ENCODE measurements at regions not wholly inside any gene's neighbourhood (a gene's known extent, or its start where the extent isn't known, plus 50 kb on each side); places are given as distances from the start of the nearest gene placed in this dataset.

DNA sequence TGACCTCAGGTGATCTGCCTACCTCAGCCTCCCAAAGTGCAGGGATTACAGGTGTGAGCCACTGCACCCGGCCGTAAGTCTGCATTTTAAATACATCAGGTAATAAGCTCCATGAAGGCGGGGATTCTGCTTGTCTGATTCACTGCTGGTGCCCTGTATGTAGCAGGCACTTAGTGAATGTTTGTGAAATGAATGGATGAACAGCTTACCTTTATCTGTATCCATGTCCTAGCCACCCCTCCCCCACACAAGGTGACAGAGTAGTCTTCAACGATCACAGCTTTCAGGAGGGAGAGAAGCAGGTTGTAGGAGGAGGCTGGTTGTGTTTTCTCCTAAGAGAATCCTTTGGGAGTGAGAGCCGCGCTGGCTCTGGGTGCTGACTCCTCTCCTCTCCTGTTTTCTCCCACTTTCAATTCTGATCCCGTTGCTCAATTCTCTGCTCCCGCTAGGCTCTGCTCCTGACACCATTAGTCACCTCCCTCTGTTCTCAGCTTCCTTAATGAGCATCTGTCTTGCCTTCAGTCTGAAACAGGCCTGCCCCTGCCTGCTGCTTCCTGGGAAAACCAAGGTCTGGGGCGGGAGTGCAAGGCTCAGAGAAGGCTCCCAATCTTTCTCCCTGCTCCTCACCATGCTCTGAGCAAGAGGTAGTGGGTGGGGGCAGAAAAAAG lies 88.8 kb upstream of the CTNNA1 start:
- no peak for DNase-seq

DNA sequence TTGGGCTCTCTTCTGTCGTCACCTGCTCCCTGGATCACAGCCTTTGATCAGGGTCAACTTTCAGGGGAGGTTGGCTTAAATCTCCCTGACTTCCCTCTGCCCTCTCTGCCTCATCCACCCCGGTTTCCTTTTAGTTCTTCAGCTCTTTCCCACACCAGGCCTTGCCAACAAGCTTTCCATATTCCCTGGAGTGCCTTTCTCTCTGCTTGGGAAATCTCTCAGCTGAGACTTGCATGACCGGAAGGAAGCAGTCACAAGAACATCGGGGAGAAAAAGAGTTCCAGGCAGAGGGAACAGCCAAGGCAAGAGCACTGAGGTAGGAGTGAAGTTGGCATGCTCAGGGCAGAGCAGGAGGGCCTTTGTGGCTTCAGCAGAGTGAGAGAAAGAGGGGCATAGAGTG lies 88.4 kb upstream of the HSPA9 start:
- DNase-seq = no peak

DNA sequence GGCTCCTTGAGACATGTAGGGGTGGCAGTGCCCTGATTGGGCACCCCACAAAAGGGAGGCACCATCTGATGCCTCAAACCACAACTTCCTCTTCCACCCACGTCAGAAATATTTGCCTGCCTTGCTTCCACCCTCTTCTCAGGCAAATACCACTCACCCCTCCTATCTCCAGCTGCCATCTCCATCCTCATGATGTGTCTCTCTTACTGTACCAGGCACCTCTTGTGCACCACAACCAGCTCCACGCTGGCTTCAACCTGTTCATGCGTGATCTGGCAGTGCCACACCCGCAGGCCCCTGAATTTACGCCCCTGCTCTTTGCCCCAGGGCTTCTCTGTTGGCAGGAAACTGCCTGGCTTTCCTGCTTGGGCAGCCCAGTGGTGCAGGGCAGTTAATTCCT lies 87.8 kb upstream of the HSPA9 start:
- no peak for DNase-seq

DNA sequence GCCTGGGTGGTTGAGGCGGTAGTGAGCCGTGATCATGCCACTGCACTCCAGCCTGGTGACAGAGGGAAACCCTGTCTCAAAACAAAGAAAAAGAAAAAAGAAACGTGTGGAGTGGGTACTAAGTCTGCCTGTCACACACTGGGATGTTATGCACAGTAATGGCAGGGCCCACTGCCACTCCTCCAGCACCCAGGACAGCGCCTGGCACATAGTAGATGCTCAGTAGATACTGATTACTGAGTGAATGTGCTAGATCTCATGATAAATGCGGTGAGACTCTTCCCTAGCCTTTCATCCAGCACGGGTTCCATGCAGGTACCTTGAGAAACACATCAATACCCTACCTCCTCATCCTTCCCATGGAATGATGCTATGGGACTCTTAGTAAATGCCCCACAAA lies 87.4 kb upstream of the HSPA9 start:
- no peak for DNase-seq

DNA sequence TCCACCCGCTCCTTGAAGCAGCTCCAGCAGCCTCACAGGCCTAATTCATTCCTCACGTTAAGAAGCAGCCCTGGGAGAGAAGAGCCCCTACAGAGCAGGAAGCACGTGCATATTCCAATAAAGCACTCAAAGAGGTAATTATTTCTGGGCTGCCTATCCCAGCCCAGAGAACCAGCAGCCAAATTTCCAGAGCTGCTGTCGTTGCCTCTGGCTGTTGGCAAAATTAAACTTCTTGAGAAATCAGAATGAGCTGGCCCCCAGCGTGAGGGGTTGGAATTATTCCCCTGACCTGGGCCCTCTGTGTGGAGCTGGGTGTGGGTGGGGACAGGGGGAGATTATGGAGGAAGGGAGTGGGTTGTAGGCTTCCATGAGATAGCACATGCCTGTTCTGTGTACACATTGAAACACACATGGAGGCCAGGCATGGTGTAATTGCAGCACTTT lies 86.8 kb upstream of the HSPA9 start:
- DNase-seq = no peak

DNA sequence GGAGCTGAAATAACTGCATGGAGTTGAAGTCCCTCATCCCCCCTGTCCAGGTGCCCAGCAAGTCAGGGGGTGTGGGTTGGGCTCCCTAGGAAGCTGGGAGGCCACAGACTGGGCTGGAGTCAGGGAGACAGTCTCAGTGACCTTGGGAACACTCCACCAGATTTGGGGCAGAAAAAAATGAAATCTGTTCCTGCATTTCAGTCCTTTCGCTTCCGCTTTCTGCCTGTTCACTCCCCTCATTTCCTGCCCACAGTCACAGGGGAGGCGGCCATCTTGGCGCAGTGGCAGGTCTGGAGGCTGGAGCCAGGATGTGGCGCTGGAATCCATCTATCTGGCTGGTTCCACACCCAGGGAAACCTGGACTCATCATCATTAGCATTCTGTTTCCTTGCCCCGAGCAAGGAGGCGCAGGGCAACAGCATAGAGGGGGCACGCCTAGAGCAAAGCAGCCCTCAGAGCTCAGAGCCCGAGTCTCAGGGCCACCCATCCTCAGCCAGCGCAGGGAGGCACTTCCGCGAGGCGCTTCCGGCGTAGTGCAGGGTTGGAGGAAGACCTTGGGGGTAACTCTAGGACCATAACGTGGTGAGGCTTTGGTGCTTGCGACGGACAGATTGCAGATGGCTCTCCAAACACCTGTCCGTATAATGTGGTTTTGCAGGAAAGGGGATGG lies 86.2 kb upstream of the HSPA9 start:
- no peak for DNase-seq

DNA sequence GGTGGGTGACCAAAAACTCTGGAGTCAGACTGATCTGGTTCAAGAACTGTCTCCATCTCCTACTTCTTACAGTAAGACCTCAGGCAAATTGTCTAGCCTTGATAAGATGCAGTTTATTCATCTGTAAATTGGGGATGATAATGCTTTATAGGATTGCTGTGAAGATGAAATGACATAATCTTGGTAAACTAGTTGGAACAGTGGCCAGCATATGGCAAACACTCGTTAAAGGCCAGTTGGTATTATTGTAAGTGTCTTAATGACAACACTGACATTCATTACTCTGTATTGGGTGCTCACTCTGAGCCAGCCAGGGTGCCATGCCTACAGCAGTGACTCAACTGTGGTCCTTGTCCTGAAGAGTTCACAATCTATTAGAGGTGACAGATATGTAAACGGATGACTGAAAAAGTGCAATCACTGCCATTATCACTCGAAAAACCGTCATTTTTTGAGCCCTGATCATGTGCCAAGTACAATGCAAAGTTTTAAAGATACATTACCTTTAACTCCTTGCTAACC lies 84.9 kb upstream of the HSPA9 start:
- no peak for DNase-seq

DNA sequence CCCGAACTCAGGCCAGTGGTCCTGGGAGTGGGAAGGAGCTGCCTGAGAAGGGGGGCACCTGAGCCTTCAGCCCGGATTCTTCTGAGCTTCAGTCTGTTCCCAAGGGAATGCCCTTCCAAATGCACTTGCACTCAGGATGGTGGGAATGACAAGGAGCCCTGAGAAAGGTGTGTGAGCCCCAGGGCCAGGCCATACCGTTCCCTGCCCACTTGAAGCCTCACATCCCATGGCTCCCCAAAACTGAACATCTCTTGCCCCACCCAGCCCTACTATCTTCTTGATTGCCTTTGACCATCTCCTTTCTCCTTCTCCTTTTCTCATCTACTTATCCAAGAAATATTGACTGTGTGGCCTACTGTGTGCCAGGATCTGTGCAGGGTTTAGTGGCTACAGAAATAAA lies 84.4 kb upstream of the HSPA9 start:
- DNase-seq = no peak

DNA sequence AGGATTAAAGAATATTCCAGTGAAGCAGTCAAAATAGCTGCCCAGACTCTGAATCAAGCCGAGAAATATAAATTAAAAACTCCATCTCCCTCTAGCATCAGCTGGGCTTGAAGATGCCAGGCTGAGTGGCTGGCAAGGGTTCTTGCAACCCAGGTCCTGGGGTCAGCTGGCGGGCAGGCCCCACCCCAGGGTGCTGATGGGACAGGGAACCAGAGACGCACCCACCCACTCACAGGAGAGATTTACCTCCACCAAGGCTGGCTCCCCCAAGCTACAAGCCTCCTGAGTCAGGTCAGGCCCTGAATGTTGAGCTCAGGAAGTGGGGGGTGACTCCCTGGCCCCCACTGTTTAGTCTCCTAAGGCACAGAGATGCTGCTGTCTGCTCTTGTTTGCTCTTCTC lies 83.9 kb upstream of the HSPA9 start:
- DNase-seq = no peak

DNA sequence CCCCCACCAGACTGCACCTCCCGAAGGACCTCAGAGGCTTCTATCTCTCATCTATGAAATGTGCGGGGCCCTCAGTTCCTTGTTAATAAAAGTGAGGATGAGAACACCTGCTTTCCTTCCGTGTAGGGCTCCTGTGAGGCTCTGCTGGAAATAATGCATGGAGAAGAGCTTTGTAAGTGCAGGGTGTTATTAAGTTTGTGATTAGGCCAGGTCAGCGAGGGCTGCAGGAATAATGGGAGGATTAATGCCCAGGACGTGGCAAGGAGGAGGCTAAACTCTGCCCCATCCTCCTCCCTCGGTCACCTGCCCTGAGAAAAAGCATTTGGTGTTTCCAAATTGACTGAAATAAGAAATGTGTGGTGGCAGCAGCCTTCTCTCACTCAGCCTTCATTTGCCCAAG lies 83.5 kb upstream of the HSPA9 start:
- DNase-seq = no peak

DNA sequence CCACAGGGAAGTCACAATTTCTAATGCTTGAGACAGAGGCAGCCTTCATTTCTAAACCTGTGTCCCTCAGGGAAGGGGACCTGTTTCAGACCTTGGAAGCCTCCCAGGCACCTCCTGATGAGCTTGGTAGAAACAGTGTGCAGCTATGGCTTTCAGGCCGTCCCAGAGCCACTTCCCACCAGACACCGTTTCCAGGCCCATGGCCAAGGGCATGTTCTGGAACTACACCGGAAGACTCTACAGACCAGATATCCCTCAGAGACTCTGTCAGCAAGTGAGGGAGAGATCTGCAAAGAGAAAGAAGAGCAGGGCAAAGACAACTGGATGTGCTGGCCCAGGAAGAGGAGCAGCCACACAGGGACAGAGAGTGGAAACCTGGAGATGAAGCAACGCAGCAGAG lies 82.2 kb upstream of the HSPA9 start:
- no peak for DNase-seq

DNA sequence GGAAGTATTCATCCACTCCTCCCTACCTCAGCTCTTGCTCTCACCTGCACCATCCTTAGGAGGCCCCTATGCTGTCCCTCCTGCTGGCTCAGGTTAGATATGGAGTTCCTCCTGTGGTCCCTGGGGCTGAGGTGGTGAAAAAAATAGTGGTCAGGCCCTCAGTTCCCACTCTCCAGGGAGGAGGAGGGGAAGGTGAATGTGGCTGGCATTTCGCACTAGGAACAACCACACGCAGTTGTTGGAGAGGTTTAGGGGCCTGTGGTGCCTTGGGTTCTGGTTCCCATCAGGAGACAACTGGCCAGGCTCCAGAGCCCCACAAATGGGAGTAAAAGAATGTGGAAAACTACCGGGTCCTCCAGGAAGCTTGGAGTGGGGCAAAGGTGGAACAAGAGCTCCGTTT lies 81.7 kb upstream of the HSPA9 start:
- no peak for DNase-seq

DNA sequence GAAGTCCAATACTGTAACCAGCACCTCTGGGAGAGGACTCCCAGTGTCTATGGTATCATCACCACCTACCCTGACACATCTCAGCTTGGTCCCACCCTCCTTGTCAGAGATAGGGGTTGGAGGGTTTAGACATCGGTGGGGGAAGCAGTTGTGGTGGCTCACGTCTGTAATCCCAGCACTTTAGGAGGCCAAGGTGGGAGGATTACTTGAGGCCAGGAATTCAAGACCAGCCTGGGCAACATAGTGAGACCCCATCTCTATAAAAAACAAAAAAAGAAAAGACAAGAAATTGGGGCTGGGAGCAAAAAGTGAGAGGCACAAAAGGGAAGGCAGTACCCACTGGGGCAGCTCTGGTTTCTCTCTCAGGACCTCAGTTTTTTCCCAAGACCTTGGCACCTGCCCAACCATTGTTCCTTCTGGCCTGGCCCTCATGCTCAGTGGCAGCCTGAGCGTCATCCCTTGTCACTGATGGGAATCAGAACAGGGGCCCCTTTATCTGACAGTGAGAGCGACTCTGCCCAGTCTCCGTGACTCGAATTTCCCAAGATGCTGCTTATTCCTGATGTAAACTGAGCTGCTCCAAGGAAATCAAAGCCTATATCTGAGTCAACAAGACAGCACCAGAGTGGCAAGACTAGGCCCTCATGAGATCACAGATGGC lies 80.5 kb upstream of the HSPA9 start:
- no peak for DNase-seq

DNA sequence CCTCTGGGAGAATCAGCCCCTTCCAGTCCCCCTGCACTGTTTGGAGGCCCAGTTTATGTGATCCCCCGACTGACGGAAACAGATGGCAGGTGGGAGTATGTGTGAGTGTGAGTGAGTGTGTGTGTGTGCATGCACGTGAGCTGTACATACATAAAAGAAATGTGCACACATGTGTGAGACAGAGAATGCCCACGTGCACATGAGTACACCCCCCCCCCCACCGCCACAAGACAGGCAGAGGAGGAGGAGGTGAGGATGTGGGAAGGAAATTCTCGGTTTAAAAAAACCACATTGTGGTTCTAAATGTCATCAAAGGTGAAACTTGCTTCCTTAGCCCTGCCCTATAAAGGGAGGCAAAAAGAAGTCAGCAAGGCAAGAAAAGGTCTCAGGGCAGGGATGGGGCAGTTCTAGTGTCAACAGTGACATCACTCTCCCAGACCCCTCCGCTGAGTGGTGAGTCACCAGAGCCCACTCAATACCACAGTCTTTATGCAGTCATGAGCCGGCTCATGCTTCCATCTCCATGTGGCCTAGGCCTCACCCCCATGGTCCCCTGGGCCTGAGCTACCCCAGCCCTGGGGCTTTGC lies 79.2 kb upstream of the HSPA9 start:
- DNase-seq = no peak

DNA sequence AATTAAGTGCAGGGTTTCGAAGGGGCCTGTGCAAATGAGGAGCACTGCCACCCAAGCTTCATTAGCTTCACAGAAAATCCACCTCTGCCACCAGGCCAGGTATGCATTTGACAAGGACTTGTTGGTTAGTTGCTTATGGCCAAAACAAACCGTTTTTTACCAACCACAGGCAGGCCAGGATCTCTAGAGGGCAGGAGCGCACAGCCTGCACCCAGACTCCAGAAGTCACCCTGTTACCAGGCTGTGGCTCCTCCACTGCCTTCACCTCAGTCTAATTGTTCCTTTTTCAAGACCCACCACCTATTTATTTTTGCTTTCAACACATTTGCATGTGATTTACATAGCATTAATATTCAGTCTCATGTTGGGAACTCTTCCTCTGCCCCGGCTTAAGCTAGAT lies 78.3 kb upstream of the HSPA9 start:
- DNase-seq = no peak

DNA sequence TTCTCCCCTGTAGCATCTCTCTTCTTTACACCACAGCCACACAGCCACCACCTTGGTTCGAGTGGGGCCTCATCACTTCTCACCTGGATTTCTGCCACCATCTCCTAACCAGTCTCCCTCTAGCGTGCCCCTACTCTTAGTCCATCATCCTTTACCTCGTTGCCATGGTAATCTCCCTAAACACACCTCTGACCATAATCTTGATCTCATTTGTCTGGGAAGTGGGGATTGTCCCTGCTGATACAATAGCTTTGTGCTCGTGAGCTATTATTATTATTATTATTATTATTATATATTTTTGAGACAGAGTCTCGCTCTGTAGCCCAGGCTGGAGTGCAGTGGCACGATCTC lies 76.5 kb upstream of the HSPA9 start:
- no peak for DNase-seq

DNA sequence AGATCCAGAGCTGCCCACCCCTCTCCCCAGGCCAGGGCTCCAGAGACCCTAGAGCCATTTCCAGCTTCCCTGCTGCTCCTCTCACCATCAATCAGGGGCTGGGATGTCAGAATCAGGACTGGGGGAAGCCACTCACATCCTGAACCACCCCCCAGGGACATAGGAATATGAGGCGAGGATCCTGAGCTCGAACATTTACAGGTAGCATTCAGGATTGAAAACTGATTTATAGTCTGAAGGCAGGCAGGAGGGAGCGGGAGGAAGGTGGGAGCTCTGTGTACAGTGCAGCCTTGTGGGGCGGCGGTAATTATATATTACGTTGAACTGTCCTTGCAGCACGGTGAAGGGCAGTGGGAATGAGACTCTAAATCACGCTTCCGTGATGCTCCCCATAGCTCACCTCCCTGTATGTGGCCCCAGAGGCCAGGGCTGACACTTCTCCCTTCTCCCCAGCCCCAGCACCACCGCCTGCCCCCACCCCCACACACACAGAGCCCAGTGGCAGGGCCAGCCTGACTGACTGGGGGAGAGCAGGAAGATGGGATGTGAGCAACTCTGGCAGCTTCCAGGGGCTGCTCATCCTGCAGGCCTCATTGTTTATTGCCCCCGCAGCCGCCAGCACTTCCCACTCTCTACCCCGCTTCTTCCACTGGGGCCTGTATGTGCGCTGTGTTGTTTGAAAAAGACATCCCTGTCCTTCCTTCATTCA lies 76.0 kb upstream of the HSPA9 start:
- DNase-seq = no peak

DNA sequence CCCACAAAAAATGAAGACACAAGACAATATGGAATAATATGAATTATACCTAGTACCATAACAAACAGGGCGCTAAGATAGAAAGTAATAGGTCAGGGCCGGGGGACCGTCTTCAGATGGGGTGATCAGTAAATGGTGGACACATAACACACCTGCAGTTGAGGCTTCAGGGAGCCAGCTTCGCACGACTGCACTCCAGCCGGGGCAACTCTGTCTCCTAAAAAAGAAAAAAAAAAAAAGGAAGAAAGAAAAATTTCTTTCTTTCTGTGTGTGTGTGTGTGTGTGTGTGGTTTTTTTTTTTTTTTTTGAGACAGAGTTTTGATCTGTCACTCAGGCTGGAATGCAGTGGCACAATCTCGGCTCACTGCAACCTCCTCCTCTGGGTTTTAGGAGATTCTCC lies 75.0 kb upstream of the HSPA9 start:
- no peak for DNase-seq

DNA sequence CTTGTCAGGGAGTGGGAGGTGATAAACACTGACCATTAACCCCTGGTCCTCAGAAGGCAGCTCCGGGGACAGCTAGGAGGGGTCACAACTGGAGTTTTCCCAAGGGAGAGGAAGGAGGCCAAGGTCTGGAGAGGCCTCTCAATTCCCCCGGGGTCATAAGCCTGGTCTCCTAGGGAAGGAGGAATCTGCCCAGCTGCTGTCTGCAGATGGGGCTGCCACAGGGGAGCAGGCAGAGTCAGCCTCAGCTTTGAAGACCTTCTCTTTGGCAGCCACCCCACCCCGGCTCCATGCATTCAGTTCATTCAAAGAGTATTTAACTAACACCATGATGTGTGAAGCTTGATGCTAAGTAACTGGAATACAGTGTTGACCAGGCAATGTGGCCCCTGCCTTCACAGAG lies 74.6 kb upstream of the HSPA9 start:
- no peak for DNase-seq

DNA sequence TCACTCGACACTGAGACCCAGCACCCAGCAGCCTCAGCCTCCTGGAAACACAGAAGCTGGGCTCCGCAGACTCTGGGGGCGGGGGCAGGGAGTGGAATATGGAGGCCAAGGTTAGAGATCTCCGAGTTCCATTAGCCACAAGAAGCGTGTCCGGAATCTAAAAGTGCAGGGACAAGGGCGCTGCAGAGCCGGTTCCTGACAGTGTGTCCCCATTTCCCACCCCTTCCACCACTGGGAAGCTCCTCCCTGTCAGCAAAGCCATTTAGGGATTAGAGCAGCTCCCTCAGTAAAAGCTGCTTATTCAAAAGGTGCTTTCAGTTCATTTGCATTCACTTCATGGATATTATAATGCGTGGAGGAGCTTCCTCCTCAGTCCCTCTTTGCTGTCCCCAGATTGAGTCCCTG lies 74.1 kb upstream of the HSPA9 start:
- no peak for DNase-seq

DNA sequence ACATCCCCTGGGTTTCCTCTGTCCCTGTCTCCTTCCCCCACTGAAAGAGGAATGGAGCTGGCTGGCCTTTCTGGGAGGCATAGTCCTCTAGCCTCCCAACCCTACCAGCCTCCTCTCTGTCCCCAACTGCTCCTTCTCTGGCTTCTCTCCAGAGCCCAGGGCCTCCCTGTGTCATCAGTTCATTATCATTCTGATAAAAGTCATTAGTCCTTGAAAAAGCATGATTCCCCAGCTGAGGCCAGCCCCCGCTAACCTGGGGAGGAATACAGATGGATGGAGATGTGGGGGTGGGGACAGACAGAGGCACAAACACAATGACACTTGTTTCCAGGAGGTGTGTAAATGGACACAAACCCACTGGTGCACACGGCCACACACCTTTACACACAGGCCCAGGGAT lies 73.6 kb upstream of the HSPA9 start:
- DNase-seq = no peak

DNA sequence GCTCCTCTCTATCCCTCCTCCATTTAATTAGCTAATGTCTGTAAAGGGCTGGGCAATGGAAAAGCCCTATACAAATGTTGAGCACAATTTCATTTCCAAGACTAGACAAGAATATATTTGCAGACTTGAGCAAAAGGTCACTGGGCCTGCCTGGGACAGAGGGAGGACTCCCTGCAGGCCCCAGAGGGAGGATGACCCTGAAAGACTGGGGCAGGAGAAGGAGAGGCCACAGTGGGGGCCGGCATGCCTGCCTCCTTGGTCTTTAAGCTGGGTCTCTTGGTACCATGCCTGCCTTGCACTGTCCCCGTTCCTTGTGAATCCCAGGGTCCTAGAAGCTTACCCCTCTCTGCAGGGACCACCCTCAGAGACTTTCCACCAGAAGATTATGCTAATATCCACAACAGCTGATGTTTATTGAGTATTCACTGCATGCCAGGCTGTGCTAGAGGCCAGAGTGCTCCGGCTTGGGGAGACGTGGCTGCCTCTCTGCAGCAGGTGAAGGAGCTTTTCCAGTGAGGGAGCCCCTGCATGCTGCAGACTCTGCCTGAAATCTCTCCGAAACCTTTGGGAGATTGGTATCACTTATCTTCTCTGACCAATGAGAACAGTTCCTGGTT lies 72.7 kb upstream of the HSPA9 start:
- DNase-seq = no peak

DNA sequence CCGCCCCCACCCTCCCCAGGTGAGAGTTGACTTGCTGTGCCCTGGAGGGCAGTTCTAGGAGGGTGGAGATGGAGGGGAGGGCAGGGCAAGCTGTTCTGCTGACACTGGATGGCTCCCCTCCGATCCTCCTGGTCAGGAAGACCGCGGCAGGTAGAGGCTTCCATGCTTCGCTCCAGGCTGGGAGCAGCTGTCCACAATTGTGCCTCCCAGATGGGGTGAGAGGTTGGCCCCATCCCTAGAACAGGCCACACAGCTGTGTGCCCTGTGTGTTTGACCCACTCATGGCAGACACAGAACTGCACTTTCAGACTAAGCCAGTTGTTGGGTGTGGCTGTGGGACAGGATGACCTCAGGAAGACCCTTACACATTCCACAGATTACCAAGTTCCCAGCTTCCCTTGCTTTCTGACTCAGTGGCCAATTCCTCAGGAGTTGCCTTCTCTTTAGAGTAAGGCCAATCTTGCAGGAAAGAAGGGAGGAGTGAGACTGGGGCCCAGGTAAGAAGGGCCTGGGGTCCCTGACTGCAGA lies 72.1 kb upstream of the HSPA9 start:
- no peak for DNase-seq
